T1000 (cell line): ENCODE measurements at regions not wholly inside any gene's neighbourhood (a gene's known extent, or its start where the extent isn't known, plus 50 kb on each side); places are given as distances from the start of the nearest gene placed in this dataset.
"Not testable (repeated sequence)": the region's sequence is repeated elsewhere in the genome, so short reads cannot be mapped to it uniquely, and the experiment has no call there.

ENCODE experiments used
- DNase-seq: peaks from one replicate; lab custom pipeline; 2025; ENCODE audit warnings: mixed read lengths; lab: John Stamatoyannopoulos, UW

GRCh38 chr9:85208666-85209065 lies 533.1 kb downstream of the AGTPBP1 start:
- no peak for DNase-seq

DNA sequence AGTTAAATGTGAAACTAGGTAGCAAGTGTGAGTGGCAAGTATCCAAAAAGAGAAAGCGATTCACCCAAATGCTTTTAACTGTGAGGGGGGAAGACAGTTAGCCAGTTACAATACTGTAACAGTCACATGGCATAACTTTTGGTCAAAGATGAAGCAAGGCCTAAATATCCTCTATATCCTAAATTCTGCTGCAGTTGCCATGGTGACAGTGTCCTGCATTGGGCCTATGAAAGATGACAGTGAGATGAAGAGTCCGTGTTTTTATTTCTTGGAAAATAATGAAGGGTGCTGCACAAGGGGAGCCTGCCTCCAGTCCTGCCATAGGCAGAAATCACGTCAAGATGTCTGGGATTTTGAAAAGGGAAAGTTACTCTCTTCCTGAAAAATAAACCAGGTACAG lies 534.6 kb downstream of the NTRK2 start:
- no peak for DNase-seq

GRCh38 chr9:85202596-85202995 lies 533.1 kb downstream of the NTRK2 start:
- no peak for DNase-seq

DNA sequence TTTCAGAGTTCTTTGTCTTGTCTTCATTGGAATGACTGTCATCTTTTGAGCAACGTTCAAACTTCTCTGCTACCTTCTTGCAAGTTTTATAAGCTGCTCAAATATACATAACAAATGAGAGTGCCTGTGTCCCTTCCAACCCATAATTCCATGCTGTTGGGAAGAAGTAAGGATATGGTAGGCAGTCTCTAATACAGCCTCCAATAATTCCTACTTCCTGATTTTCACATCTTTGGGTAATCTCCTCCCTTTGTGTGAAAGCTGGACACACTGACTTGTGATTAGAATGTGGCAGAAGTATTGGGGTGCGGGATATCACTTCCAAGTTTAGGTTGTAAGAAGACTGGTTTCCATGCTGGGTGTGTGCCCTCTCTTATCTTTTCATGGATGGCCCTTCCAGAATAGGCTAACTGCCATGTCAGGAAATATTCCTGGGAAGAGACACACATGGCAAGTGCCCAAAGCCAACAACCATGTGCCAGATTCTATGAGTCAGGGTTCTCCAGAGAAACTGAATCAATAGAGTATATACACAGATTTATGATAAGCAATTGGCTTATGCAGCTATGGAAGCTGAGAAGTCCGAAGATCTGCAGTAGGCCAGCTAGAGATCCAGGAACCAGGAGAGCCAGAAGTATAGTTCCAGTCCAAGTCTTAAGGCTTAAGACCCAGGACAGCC lies 531.3 kb downstream of the NTRK2 start:
- peak; percentile 22 for DNase-seq

DNA sequence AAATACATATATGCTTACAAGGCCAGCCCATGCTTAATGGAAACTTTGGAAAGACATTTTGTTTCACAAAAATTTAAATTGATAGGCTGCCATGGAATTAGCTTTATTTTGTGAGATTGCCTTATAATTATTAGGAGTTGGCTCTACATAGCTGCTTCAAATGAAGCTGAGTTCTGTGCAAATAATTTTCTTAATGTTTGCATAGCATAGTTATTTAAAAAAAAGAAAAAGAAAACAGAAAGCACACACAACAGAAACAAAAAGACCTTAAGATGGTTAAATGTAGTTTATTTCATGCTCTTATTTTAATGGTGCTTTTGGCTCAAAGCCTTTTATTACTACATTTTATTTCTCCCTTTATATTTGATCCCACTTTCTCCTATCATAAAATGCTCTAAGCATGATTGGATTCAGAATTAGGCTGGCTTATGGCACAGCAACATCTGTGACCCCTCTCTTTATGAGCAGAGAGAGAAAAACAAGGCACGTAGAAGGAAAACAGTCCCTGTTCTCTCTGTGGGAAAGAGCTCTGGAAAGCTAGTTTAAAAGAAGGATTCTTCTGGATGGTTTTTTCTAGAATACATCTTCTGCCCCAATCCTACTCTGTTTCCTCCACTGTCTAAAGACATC lies 530.5 kb downstream of the NTRK2 start:
- no peak for DNase-seq

DNA sequence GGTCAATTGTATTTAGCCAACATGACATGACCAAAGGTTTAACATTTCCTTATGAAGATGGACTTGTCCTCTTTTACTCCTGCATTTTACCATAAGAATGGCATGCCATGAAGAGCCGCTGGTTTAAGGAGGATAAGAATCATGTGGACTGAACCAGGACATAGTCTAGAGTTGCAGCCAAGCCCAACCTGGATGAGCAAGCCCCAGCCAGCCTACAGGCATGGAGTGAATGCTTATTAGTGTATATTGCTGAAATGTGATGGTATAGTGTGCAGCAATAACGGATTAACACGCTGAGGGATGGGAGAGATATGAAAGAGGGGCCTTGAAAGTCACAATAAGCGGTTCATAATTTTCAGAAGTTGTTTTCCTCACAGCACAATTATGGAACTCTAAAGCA lies 523.2 kb downstream of the NTRK2 start:
- DNase-seq, result no peak

- DNase-seq, result no peak
These were observed 516.7 kb downstream of the NTRK2 start for GRCh38 chr9:85186218-85186585.

GRCh38 chr9:85185486-85186217 lies 516.1 kb downstream of the NTRK2 start:
- no peak for DNase-seq

GRCh38 chr9:85182383-85182782 lies 512.9 kb downstream of the NTRK2 start:
- DNase-seq, result no peak

DNA sequence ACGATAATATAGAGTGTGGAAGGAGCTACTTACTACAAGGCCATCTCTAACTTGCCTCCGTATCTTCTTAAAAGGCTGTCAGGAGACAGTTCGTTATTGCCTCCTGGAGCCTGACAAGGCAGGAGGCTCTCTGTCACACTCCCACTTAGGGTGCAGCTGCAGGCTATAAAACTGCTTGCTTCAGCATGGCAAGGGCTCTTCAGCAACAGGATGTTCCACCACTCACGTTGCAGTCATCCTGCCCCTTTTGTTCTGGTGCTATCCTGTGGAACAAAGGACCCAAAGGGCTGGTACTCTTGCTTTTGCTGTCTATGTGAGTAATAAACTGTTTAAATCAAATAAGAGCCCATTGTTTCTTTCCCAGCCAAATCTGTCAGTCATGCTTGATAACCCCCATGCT lies 508.9 kb downstream of the NTRK2 start:
- no peak for DNase-seq

DNA sequence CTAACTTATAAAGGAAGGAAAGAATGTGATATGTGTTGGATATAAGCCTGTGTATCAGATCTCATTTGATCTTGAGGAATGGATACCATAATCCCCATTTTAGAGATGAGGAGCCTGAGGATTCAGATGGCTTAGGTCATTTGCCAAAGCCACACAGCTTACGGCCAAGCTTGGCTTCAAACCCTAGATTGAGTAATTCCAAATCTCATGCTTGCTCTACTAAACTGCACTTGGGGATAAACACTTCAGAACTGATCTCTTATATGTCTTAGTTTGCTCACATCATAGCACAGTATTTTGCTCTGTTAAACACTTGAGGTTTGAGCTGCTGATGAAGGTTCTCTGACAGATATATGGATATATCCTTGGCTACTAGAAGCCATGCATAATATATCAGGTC lies 504.4 kb downstream of the NTRK2 start:
- no peak for DNase-seq

DNA sequence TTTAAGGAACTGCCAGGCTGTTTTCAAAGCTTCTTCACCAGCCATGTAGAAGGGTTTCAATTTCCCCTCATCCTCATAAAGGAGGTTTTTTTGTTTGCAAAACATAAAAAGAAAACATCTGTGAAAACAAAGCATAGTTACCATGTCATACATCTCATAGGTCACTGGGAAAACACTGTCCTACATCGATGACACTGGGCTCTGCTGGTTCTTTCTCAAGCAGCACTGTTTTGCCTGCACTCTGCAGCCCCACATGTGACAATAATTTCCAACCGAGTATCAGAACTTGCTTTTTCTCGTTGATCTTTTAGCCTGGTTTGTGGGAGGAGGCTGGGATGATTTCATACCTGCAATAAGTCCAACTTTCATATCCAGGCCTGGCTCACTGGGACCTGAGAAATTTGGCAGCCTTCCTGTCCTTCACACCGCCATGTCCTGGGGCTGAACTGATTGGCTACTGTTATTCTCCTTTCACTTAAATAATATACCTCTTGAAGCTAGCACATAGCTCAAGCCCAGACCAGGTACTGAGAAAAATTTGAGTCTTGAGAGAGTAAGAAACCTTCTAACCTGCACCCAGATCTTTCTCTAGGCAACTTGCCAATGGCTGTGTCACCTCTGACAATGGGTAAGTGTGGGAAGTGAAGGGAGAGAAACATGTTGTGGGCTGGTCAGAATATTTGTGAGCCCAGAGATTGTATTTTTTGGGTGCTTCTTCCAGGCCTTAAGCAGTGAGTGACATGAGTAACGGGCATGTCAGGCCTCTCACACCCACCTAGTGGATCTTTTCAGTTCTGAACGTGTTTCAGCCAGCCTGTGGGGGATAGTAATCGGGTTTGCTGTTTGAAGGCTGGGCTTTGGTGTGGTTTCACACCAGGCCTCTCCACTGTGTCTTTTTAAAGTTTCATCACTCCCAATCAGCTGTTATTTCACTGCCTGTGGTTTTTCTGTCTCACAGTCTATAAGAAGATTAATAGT lies 502.8 kb downstream of the NTRK2 start:
- DNase-seq, result no peak

DNA sequence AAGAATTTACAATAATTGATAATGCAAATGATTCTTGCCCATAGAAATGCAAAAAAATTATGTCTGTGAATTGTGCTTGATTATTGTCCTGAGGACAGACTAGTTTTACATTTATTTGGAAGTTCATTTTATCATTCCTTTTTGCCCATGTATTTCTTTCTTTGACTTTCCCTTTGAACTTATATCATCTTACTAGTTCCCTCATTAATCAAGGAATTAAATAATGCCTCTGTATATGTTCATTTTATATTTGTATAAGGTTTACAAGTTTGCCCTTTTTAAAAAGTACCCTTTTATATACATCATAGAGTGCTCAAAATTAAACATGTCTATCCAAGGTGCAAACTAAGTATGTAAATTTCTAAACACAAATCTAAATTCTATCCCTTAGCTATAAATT lies 501.6 kb downstream of the NTRK2 start:
- DNase-seq, result no peak

DNA sequence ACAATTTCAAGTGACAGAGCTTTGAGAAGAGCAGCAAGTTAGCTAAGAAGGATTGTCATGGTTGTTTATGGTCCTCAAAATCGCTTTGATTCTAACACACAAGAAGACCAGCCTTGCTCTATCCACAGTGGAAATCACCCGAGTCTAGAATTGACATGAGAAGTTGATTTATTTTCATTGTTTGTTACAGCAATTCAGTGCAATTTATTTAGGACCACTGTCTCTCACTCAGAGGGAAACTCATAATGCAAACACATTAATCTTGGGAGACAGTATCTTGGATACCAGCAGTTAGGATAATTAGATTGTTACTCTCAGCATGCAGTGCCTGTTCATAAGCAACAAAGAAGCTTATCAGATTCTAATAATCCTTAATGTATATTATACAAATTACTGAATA lies 498.9 kb downstream of the NTRK2 start:
- DNase-seq, result no peak

DNA sequence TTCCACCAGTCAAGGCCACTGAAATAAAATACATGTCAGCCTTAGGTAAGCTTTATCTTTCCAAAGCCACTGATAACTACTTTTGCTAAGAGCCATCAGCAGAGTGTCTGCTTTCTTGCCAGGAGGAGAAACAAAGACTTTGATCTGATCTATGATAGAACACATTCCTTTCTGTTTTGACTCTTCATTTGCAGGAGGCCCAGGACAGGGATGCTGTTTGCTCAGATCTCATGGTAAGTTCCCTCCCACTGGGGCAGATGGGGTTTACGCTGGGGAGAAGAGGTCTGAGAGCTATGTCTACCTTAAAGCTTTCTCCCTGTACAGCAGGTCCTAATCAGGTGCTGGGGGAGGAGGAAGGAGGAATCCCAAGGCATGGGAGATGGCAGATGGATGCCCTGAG lies 497.6 kb downstream of the NTRK2 start:
- no peak for DNase-seq

- DNase-seq, result no peak
These were observed 494.3 kb downstream of the NTRK2 start for GRCh38 chr9:85163825-85164224.

DNA sequence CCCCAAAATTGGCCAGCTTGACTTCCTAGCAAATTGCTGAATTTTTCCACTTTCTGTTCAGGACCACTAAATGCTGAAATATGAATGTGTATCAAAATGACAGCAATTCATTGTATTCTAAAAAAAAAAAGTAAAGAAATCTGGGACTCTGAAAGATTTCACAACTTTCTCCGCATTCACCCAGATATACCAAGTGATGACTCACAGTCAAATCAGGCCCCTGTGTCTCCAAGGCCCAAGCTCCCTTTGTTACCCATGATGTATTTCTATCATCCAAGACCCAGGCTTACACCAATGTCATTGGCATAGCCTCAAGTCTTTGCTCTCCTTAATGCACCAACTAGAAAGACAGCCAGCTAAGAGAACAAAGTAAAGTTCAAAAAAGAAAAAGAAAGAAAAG lies 493.9 kb downstream of the NTRK2 start:
- no peak for DNase-seq

DNA sequence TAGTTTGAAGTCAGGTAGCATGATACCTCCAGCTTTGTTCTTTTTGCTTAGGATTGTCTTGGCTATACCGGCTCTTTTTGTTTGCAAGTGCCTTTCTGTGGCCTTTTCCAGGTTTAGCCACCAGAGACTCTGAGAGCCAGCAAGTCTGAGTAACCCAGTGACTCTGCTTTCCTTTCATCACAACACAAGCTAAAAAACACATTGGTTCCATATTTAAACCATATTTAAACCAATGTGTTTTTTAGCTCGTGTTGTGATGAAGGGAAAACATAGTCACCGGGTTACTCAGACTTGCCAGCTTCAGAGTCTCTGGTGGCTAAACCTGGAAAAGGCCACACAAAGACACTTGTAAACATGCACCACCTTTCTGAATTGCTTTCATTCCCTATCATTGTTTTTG lies 493.3 kb downstream of the NTRK2 start:
- no peak for DNase-seq

DNA sequence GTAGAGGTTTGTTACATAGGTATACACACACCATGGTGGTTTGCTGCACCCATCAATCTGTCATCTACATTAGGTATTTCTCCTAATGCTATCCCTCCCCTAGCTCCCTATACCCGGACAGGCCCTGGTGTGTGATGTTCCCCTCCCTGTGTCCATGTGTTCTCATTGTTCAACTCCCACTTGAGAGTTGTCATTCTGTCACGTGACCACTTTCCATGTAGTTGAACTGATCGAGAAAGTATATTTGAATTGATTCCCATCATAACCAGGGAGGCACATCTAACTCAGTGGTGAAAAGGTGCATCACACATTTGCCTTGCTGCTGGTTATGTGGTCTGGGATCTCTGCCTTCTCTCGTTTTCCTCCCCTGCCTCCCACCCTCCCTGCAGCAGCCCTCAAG lies 491.4 kb downstream of the NTRK2 start:
- not testable (repeated sequence) for DNase-seq

DNA sequence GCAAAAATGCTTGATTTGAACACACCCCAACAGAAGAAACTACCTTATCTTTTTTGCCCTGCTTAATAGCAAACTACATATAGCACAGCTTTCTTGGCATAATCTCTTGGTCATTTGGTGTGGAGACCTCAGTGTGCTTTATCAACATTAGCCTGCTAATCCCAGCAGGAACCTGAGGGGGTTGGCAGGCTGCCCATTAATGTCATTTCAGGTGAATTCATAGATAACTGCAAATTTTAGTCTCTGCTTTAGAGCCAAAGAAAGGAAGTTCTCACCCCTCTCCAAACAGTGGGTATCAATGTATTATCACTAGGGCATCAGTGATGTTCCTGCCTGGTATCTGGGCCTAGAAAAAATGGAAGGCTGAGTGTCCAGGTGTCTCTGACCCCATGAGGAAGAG lies 489.0 kb downstream of the NTRK2 start:
- DNase-seq, result no peak

GRCh38 chr9:85157772-85158171 lies 488.2 kb downstream of the NTRK2 start:
- DNase-seq, result no peak

DNA sequence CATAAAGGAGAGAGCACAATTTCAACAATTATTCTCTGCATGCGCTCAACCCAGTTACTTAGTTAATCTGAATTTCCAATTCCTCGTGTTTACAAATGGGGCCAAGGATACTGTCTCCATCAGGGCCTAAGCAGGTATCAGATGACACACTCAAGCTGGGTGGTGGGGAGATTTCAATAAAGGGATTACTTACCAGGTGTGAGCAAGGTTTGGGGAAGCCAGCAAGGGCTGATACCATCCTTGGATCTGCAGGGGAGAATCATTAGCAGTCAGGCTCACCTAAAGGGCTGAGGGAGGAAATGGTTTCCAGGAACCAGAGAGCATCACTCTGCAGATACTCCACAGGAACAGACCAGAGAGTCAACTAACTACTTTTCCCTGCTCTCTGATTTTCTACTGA lies 487.1 kb downstream of the NTRK2 start:
- no peak for DNase-seq
